Stomach (tissue), 4 donors: ENCODE measurements at regions not wholly inside any gene's neighbourhood (a gene's known extent, or its start where the extent isn't known, plus 50 kb on each side); places are given as distances from the start of the nearest gene placed in this dataset.

Experiments used
- CTCF ChIP-seq, 7 experiments: fragments of 450-650 bp in 4 of 7; fragments of 200-600 bp in 3 of 7; sonication (generic) in 3 of 7; IDR thresholded peaks; one replicate each; pipeline ENCODE4 v1.5.1; 2016 to 2019; ENCODE audit warnings: antibody characterized with exemption in 7 of 7, control low read depth in 2 of 7, mild to moderate bottlenecking in 1 of 7
- EP300 ChIP-seq: sonication (generic); formaldehyde crosslinking; IDR thresholded peaks from one replicate; pipeline ENCODE4 v1.6.1; 2017; ENCODE audit warnings: antibody characterized with exemption
- POLR2A ChIP-seq, 4 donors: fragments of 450-650 bp; IDR thresholded peaks; one replicate each; pipeline ENCODE4 v1.6.1; 2016; ENCODE audit warnings: antibody characterized with exemption in 4 of 4, control low read depth in 2 of 4, mild to moderate bottlenecking in 1 of 4, moderate library complexity in 1 of 4
- POLR2AphosphoS5 ChIP-seq, 3 donors: sonication (generic); formaldehyde crosslinking; IDR thresholded peaks; one replicate each; pipeline ENCODE4 v1.6.1; 2016; ENCODE audit warnings: antibody characterized with exemption in 3 of 3

GRCh38 chr10:129244298-129244697 lies 222.7 kb upstream of the MGMT start:
- TF ChIP-seq CTCF (IDR thresholded peaks at IDR 0.05) (no peak), POLR2A (IDR thresholded peaks at IDR 0.05) (no peak), POLR2AphosphoS5 (IDR thresholded peaks at IDR 0.05) (no peak), EP300 (no peak)
